GM21360 (cell line): ENCODE measurements at regions not wholly inside any gene's neighbourhood (a gene's known extent, or its start where the extent isn't known, plus 50 kb on each side); places are given as distances from the start of the nearest gene placed in this dataset.
"Not testable (repeated sequence)": the region's sequence is repeated elsewhere in the genome, so short reads cannot be mapped to it uniquely, and the experiment has no call there.

Source experiments
- ATAC-seq: cut with Tn5 transposase; IDR thresholded peaks from one replicate; pipeline ENCODE4 v1.9.1; 2021; ENCODE audit warnings: mild to moderate bottlenecking, moderate library complexity; ENCODE audit not compliant: unreplicated experiment

- no peak for ATAC-seq
These were observed 364.8 kb downstream of the RPS6KC1 start for GRCh38 chr1:213415691-213416380.

GRCh38 chr1:213416461-213417224 is 365.6 kb downstream of the RPS6KC1 start:
- ATAC-seq = no peak

GRCh38 chr1:213417225-213417820 is 366.3 kb downstream of the RPS6KC1 start:
- ATAC-seq = no peak

- ATAC-seq = no peak
These were observed 366.8 kb downstream of the RPS6KC1 start for GRCh38 chr1:213417846-213418245.

- no peak for ATAC-seq
These were observed 367.4 kb downstream of the RPS6KC1 start for GRCh38 chr1:213418268-213419071.

GRCh38 chr1:213419401-213420030 is 368.5 kb downstream of the RPS6KC1 start:
- ATAC-seq = no peak

- ATAC-seq = not testable (repeated sequence)
These were observed 370.1 kb downstream of the RPS6KC1 start for GRCh38 chr1:213421178-213421577.

GRCh38 chr1:213423041-213423440 is 372.0 kb downstream of the RPS6KC1 start:
- ATAC-seq = no peak

GRCh38 chr1:213423605-213424004 is 372.6 kb downstream of the RPS6KC1 start:
- ATAC-seq = no peak

GRCh38 chr1:213425376-213426030 is 374.5 kb downstream of the RPS6KC1 start:
- no peak for ATAC-seq

GRCh38 chr1:213429642-213430041 is 378.6 kb downstream of the RPS6KC1 start:
- ATAC-seq = no peak

GRCh38 chr1:213435715-213436114 is 384.7 kb downstream of the RPS6KC1 start:
- ATAC-seq = no peak

- no peak for ATAC-seq
These were observed 387.3 kb downstream of the RPS6KC1 start for GRCh38 chr1:213438339-213438738.

GRCh38 chr1:213439703-213440102 is 388.7 kb downstream of the RPS6KC1 start:
- ATAC-seq = no peak

GRCh38 chr1:213440766-213441165 is 389.7 kb downstream of the RPS6KC1 start:
- ATAC-seq = no peak

- no peak for ATAC-seq
These were observed 392.4 kb downstream of the RPS6KC1 start for GRCh38 chr1:213443415-213443814.

GRCh38 chr1:213444224-213444623 is 393.2 kb downstream of the RPS6KC1 start:
- no peak for ATAC-seq

GRCh38 chr1:213446496-213446895 is 395.5 kb downstream of the RPS6KC1 start:
- no peak for ATAC-seq

- ATAC-seq = no peak
These were observed 397.3 kb downstream of the RPS6KC1 start for GRCh38 chr1:213448360-213448759.

- ATAC-seq = no peak
These were observed 397.7 kb downstream of the RPS6KC1 start for GRCh38 chr1:213448776-213449175.
